ENCODE measurements at regions not wholly inside any gene's neighbourhood (a gene's known extent, or its start where the extent isn't known, plus 50 kb on each side); places are given as distances from the start of the nearest gene placed in this dataset.

DNA sequence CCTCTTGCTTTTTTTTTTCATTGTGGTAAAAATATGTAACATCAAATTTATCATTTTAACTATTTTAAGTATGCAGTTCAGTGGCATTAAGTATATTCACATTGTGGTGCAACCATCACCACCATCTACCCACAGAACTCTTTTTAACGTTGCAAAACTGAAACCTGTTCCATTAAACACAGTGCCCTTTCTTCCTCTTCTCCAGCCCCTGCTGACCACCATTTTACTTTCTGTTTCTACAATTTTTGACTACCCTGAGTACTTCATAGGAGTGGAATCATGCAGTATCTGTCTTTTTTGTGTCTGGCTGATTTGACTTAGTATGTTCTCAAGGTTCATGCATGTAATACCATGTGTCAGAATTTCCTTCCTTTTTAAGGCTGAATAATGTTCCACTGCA is 153.1 kb downstream of the FGF9 start:
- Histone ChIP-seq H3K4me1 (ENCODE audit: control insufficient read depth, extremely low read depth, insufficient read depth, low read length) (no peaks in the 10 kb centered on the region), H3K9me3 (ENCODE audit: control insufficient read depth, low read depth, low read length) (no peaks in the 10 kb centered on the region), H3K27me3 (ENCODE audit: control insufficient read depth, extremely low read depth, insufficient read depth, low read length) (no peaks in the 10 kb centered on the region), H3K36me3 (ENCODE audit: control insufficient read depth in 2 of 2, extremely low read depth in 1 of 2, insufficient read depth in 2 of 2, low read length in 2 of 2) (no peaks in the 10 kb centered on the region), H2AFZ (ENCODE audit: control insufficient read depth, low read length) (no peak overlapping the region), H3K79me2 (ENCODE audit: control insufficient read depth, insufficient read depth, low read length) (no peaks in the 10 kb centered on the region), H3K9me1 (ENCODE audit: control insufficient read depth, extremely low read depth, insufficient read depth, low read length) (no peaks in the 10 kb centered on the region), H4K20me1 (ENCODE audit: control insufficient read depth, extremely low read depth, insufficient read depth, low read length) (no peaks in the 10 kb centered on the region), H3K4me2 (ENCODE audit: control insufficient read depth, extremely low read depth, insufficient read depth, low read depth, low read length) (no peak overlapping the region), H3K4me3 (ENCODE audit: control insufficient read depth in 2 of 3, extremely low read depth in 1 of 3, insufficient read depth in 2 of 3, low read depth in 1 of 3, low read length in 3 of 3) (no peak overlapping the region), H3K27ac (ENCODE audit: control insufficient read depth, insufficient read depth, low read length) (no peak overlapping the region), H3K9ac (ENCODE audit: control insufficient read depth, extremely low read depth, insufficient read depth, low read length) (no peak overlapping the region)
- dilution Hi-C loops (cut with MboI; ENCODE audit: extremely low pct_ligation_motif_present, low sequenced_read_pairs), result no loop called here
- no peak for DNase-seq (ENCODE audit: low read depth, low spot score)
- TF ChIP-seq, protein P1, sequence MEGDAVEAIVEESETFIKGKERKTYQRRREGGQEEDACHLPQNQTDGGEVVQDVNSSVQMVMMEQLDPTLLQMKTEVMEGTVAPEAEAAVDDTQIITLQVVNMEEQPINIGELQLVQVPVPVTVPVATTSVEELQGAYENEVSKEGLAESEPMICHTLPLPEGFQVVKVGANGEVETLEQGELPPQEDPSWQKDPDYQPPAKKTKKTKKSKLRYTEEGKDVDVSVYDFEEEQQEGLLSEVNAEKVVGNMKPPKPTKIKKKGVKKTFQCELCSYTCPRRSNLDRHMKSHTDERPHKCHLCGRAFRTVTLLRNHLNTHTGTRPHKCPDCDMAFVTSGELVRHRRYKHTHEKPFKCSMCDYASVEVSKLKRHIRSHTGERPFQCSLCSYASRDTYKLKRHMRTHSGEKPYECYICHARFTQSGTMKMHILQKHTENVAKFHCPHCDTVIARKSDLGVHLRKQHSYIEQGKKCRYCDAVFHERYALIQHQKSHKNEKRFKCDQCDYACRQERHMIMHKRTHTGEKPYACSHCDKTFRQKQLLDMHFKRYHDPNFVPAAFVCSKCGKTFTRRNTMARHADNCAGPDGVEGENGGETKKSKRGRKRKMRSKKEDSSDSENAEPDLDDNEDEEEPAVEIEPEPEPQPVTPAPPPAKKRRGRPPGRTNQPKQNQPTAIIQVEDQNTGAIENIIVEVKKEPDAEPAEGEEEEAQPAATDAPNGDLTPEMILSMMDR (optimal IDR thresholded peaks at IDR 0.05 in 1 of 3, IDR thresholded peaks at IDR 0.05 in 1 of 3, conservative IDR thresholded peaks at IDR 0.05 in 1 of 3; ENCODE audit: extremely low read depth in 1 of 3, insufficient read depth in 2 of 3, low read length in 3 of 3), result no peak
- no peak for TF ChIP-seq EZH2 (IDR thresholded peaks at IDR 0.05; ENCODE audit: low read length)
- no peak for FAIRE-seq

DNA sequence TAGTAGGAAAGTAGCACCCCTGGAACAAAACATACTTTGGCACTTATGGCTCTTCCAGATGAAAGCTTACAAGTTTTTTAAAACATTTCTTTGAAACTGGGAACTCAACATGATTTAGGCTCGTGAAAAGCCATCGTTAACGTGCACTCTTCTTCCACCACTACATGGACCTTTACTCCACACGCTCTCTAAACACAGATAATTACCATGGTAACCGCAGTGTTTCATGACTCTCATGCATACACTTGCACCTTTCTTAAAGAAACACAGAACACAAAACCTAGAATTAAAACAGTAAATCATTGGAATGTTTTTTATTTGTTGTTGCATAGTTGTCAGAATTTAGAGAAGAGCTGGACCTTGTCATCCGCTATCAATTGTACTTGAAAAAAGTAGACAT is 154.3 kb downstream of the FGF9 start:
- Histone ChIP-seq H3K9me1 (ENCODE audit: control insufficient read depth, extremely low read depth, insufficient read depth, low read length) (no peaks in the 10 kb centered on the region), H3K9ac (ENCODE audit: control insufficient read depth, extremely low read depth, insufficient read depth, low read length) (no peak overlapping the region), H3K4me1 (ENCODE audit: control insufficient read depth, extremely low read depth, insufficient read depth, low read length) (no peaks in the 10 kb centered on the region), H3K4me3 (ENCODE audit: control insufficient read depth in 2 of 3, extremely low read depth in 1 of 3, insufficient read depth in 2 of 3, low read depth in 1 of 3, low read length in 3 of 3) (no peak overlapping the region), H4K20me1 (ENCODE audit: control insufficient read depth, extremely low read depth, insufficient read depth, low read length) (no peaks in the 10 kb centered on the region), H3K4me2 (ENCODE audit: control insufficient read depth, extremely low read depth, insufficient read depth, low read depth, low read length) (no peak overlapping the region), H3K79me2 (ENCODE audit: control insufficient read depth, insufficient read depth, low read length) (no peaks in the 10 kb centered on the region), H3K36me3 (ENCODE audit: control insufficient read depth in 2 of 2, extremely low read depth in 1 of 2, insufficient read depth in 2 of 2, low read length in 2 of 2) (no peaks in the 10 kb centered on the region), H3K27me3 (ENCODE audit: control insufficient read depth, extremely low read depth, insufficient read depth, low read length) (no peaks in the 10 kb centered on the region), H3K9me3 (ENCODE audit: control insufficient read depth, low read depth, low read length) (no peaks in the 10 kb centered on the region), H3K27ac (ENCODE audit: control insufficient read depth, insufficient read depth, low read length) (no peak overlapping the region), H2AFZ (ENCODE audit: control insufficient read depth, low read length) (no peak overlapping the region)
- no peak for FAIRE-seq
- dilution Hi-C loops (cut with MboI; ENCODE audit: extremely low pct_ligation_motif_present, low sequenced_read_pairs), result no loop called here
- TF ChIP-seq, protein P1 (optimal IDR thresholded peaks at IDR 0.05 in 1 of 3, IDR thresholded peaks at IDR 0.05 in 1 of 3, conservative IDR thresholded peaks at IDR 0.05 in 1 of 3; ENCODE audit: extremely low read depth in 1 of 3, insufficient read depth in 2 of 3, low read length in 3 of 3), result no peak
- no peak for TF ChIP-seq EZH2 (IDR thresholded peaks at IDR 0.05; ENCODE audit: low read length)
- no peak for DNase-seq (ENCODE audit: low read depth, low spot score)

All from keratinocyte (primary cell).